CD4-positive, alpha-beta T cell treated with Interleukin-12 subunit alpha and Interleukin-12 subunit beta, for 1 hour (primary cell): ENCODE measurements at regions not wholly inside any gene's neighbourhood (a gene's known extent, or its start where the extent isn't known, plus 50 kb on each side); places are given as distances from the start of the nearest gene placed in this dataset.

Experiments used
- DNase-seq: peaks from one replicate; pipeline ENCODE4 v3.0.0-alpha.2; 2020

GRCh38 chr3:56983427-56983826 lies 77.0 kb upstream of the SPATA12 start:
- DNase-seq: no peak

DNA sequence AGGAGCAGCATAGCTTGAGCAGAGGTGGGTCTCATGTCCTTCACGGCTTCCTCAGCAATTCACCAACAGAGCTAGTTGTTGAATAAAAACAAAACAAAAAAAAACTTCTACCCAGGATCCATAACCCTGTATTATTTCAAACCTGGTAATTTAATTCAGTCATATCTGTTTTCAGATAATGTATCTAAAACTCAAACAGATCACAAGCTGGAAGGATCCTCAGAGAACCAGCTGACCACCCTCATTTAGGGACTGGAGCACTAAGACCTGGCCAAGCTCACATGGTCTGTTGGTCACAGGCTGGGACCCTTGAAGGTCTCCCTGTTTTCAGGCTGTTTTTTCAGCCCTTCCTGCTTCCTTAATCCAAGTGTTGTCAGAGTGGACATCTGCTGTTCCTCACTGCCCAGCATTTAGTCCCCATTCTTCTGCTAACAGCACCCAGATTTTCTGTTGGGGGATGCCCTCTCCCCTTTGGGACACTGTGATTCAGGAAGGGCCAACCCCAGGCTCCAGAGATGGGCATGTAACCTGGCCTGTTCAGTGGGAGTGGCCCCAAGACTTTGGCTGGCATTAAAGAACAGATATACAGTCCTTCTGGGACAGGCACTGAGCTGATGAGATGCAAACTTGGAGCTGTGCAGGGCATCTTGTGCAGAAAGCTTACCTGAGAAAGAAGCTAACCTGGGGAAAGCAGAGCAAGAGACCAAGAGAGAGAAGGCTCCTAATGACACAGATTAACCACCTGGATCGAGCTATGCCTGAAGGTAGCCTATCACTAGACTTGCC lies 78.8 kb upstream of the SPATA12 start:
- no peak for DNase-seq

DNA sequence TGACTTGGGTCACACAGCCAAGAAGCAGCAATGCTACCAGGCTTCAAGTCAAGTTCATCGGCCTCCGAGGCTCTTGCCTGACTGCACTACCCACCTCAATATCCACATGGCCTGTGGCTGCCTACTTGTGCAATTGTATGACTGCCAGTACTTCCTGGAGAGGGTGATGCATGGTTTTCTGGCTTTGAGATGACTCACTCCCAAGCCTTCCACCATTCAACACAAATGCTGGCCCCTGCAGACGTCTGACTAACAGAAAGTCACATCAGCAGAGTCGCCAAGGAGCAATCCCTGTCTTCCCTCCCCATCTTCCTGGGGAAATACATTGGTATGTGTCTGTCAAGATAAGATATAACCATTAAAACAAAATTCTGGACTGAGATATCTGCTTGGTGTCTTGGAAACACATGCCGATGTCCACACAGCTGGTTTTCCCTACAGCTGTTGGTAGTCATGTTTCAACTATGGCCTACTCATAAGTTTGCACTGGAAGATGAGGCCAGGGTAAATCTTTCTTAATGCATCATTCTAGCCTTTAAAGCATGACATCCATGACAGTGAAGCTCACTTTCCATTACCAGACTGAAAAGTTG lies 79.6 kb upstream of the SPATA12 start:
- DNase-seq: no peak

- no peak for DNase-seq
These were observed 80.2 kb upstream of the SPATA12 start for GRCh38 chr3:56980243-56980642.

- DNase-seq: no peak
These were observed 80.7 kb upstream of the SPATA12 start for GRCh38 chr3:56979791-56980190.

- DNase-seq: no peak
These were observed 82.9 kb upstream of the SPATA12 start for GRCh38 chr3:56977561-56977889.

DNA sequence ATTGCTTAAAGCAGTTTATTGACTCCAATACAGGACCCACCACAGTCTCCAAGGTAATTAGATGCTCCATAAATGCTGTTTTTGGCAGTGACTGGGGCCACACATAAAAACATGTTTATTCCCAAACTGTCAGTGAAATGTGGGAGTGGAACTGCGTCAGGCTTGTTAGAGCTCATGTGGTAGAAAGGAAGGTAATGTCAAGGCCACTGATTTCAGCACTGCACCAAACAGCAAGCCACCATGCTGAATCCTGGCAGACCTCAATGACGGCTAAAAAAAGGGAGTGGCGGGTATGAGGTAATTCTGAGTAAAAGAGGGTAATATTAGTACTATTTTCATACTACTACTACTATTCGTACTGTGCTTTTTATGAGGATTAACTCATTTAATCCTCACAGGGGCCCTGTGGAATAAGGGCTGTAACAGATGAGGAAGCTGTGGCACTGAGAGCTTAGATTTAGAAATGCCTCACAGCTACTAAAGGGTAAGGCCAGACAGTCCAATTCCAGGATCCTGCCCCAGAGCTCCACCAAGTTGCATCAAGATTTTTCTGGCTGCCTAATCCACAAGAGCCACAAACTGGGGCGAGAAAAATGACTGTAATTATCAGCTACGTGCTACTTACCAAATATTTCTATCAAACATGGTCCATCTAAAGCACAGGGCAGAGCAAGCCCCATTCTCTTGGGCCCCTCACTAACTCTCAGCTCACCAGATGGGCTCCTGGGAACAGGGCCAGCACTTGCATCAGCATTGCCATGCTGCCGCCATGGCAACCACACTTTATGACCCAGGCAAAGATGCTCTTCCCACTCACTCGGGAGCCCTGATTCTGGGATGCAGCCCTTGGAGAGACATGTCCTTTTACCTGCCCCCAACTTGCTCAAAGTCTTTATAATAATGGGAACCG lies 83.6 kb upstream of the SPATA12 start:
- DNase-seq: no peak

GRCh38 chr3:56975567-56975966 lies 84.9 kb upstream of the SPATA12 start:
- no peak for DNase-seq

- DNase-seq: no peak
These were observed 86.1 kb upstream of the SPATA12 start for GRCh38 chr3:56974247-56974930.

- no peak for DNase-seq
These were observed 88.6 kb upstream of the SPATA12 start for GRCh38 chr3:56971816-56972215.

DNA sequence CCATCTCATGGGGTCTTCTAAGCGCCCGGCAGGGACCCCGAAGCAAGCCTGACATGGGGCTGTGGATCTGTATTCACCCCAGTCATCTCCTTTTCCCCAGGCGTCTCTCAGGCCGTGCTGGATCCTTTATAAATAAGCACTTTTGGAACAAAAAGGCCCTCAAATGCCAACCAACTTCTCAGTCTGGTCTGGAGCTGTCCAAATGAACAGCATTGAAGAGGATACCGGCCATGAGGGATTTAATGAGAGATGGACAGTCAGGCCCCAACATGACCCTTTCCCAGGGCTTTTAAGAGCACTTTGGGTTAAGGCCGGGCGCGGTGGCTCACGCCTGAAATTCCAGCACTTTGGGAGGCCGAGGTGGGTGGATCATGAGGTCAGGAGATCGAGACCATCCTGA lies 89.2 kb upstream of the SPATA12 start:
- DNase-seq: no peak

DNA sequence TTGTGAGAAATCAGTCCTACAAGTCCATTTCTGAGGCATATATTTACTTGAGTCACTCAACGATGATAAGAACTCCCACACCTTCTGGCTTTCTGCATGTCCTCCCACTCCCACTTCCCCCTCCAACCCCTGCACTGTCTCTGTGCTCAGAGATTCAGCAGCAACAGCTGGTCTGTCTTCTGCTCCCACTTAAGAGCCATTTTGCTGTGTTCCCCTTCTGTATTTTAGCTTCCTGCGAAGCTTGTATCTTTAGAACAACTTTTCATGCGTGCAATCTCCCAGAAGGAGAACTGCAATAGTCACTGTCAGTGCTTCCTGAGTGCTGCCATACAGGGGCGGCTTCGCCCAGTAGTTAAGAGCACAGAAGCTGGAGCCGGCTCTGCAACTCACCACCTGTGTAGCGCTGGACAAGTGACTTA lies 90.0 kb upstream of the SPATA12 start:
- no peak for DNase-seq

DNA sequence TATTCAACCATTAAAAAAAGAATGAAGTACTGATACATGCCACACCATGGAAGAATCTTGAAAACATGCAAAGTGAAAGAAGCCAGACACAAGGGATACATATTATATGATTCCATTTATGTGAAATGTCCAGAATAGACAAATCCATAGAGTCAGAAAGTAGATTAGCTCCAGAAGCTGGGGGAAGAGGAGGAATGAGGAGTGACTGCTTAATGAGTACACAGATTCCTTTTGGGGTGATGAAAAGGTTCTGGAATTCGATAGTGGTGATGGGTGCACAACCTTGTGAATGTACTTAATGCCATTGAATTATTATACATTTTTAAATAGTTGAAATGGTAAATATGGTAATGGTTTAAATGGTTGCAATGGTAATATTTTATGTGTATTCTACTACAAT lies 90.6 kb upstream of the SPATA12 start:
- DNase-seq: no peak

GRCh38 chr3:56966509-56966908 lies 94.0 kb upstream of the SPATA12 start:
- no peak for DNase-seq

DNA sequence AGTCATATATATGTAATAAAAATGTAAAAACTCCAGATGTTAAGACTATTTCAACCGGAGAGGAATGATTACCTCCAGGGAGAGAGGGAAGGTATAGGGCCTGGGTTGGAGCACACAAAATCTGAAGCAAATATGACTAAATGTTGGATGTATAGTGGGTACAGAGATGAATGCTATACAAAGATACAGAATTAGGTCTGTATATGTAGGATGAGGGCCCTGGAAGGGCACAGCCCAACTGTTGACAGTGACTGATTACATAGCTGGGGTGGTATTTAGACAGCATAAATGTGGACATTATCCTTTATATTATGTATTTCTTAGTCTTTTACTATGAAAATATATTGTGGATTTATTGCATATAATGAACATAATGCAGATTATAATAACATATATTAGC lies 94.4 kb upstream of the SPATA12 start:
- no peak for DNase-seq

GRCh38 chr3:56962922-56963321 lies 97.5 kb upstream of the SPATA12 start:
- DNase-seq: no peak

GRCh38 chr3:56962206-56962605 lies 98.3 kb upstream of the SPATA12 start:
- DNase-seq: no peak

- DNase-seq: no peak
These were observed 100.1 kb upstream of the SPATA12 start for GRCh38 chr3:56960234-56960917.

DNA sequence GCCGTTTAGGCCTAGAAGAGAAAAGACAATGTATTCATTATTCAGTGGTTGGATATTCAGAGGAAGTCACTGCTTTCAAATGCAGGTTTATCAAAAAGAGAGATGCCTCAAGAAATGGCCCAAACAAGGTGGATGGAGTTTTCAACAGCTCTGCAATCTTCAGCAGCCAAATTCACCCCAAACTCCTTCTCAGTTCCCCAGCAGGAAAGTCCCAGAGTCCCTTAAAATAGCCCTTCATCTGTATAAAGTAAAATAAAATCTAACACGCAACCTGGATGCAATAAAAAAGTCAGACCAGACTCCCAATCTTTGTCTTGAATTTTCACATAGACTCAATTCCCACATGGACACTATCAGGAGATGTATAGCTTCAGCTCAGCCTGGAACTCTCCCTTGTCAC lies 101.6 kb upstream of the SPATA12 start:
- DNase-seq: no peak

GRCh38 chr3:56957522-56957921 lies 102.9 kb upstream of the SPATA12 start:
- DNase-seq: no peak

- no peak for DNase-seq
These were observed 103.6 kb upstream of the SPATA12 start for GRCh38 chr3:56956906-56957305.

- DNase-seq: no peak
These were observed 104.9 kb upstream of the SPATA12 start for GRCh38 chr3:56955492-56956111.
